Activated CD4-positive, alpha-beta T cell treated with anti-CD3 and anti-CD28 coated beads, Interleukin-2, amount 50 U/mL, for 1 hour (primary cell): ENCODE measurements at regions not wholly inside any gene's neighbourhood (a gene's known extent, or its start where the extent isn't known, plus 50 kb on each side); places are given as distances from the start of the nearest gene placed in this dataset.

ENCODE experiments used
- DNase-seq: peaks from one replicate; pipeline ENCODE4 v3.0.0-alpha.2; 2020

GRCh38 chr19:29293292-29293691 is 80.3 kb upstream of the UQCRFS1 start:
- DNase-seq: no peak

- DNase-seq: no peak
Observed at GRCh38 chr19:29293736-29294342, 80.9 kb upstream of the UQCRFS1 start.

GRCh38 chr19:29294343-29294811 is 81.4 kb upstream of the UQCRFS1 start:
- no peak for DNase-seq

- DNase-seq: no peak
Observed at GRCh38 chr19:29295285-29295684, 82.3 kb upstream of the UQCRFS1 start.

GRCh38 chr19:29297381-29297780 is 84.4 kb upstream of the UQCRFS1 start:
- DNase-seq: no peak

GRCh38 chr19:29299416-29300380 is 86.7 kb upstream of the UQCRFS1 start:
- DNase-seq: no peak

- DNase-seq: no peak
Observed at GRCh38 chr19:29302002-29302928, 89.3 kb upstream of the UQCRFS1 start.

- DNase-seq: no peak
Observed at GRCh38 chr19:29303069-29303718, 90.2 kb upstream of the UQCRFS1 start.

GRCh38 chr19:29303719-29304090 is 90.8 kb upstream of the UQCRFS1 start:
- DNase-seq: no peak

- no peak for DNase-seq
Observed at GRCh38 chr19:29305268-29305667, 92.3 kb upstream of the UQCRFS1 start.

GRCh38 chr19:29308977-29309590 is 96.1 kb upstream of the UQCRFS1 start:
- DNase-seq: no peak

GRCh38 chr19:29309637-29310036 is 96.7 kb upstream of the UQCRFS1 start:
- DNase-seq: no peak

- DNase-seq: no peak
Observed at GRCh38 chr19:29311191-29311790, 98.3 kb upstream of the UQCRFS1 start.

GRCh38 chr19:29315556-29316190 is 102.7 kb upstream of the UQCRFS1 start:
- no peak for DNase-seq

GRCh38 chr19:29318581-29318980 is 105.6 kb upstream of the UQCRFS1 start:
- no peak for DNase-seq

- no peak for DNase-seq
Observed at GRCh38 chr19:29320086-29320485, 107.1 kb upstream of the UQCRFS1 start.

GRCh38 chr19:29320618-29321017 is 107.7 kb upstream of the UQCRFS1 start:
- no peak for DNase-seq

GRCh38 chr19:29321116-29321515 is 108.2 kb upstream of the UQCRFS1 start:
- no peak for DNase-seq

GRCh38 chr19:29323021-29323430 is 110.1 kb upstream of the UQCRFS1 start:
- DNase-seq: no peak

- DNase-seq: no peak
Observed at GRCh38 chr19:29323440-29324290, 110.7 kb upstream of the UQCRFS1 start.
